ENCODE measurements at regions not wholly inside any gene's neighbourhood (a gene's known extent, or its start where the extent isn't known, plus 50 kb on each side); places are given as distances from the start of the nearest gene placed in this dataset.

DNA sequence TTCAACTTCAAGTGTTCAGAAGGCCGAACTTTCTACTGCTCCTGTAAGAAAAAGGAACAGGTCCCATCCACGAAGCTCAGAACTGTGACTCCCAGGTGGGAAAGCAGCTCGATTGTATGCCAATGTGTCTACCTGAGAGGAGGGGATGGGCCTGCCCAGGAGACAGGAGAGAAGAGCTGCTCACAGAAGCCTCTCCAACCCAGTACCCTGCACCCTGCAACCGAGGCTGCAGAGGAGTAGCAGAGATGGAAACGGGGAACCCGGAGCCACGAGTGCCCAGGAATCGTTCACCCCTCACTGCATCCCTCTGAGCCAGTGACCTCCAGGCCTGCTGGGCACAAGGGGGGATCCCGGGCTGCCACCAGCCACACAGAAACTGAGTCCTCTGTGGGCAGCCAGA lies 86.5 kb upstream of the PRR23E start:
- no peak for TF ChIP-seq EZH2 (IDR thresholded peaks at IDR 0.05; ENCODE audit: insufficient read depth, low read length)
- TF ChIP-seq, protein P1, sequence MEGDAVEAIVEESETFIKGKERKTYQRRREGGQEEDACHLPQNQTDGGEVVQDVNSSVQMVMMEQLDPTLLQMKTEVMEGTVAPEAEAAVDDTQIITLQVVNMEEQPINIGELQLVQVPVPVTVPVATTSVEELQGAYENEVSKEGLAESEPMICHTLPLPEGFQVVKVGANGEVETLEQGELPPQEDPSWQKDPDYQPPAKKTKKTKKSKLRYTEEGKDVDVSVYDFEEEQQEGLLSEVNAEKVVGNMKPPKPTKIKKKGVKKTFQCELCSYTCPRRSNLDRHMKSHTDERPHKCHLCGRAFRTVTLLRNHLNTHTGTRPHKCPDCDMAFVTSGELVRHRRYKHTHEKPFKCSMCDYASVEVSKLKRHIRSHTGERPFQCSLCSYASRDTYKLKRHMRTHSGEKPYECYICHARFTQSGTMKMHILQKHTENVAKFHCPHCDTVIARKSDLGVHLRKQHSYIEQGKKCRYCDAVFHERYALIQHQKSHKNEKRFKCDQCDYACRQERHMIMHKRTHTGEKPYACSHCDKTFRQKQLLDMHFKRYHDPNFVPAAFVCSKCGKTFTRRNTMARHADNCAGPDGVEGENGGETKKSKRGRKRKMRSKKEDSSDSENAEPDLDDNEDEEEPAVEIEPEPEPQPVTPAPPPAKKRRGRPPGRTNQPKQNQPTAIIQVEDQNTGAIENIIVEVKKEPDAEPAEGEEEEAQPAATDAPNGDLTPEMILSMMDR (IDR thresholded peaks at IDR 0.05; ENCODE audit: insufficient read depth, low read depth, low read length), result no peak
- Histone ChIP-seq H3K9ac (ENCODE audit: low read length) (no peak overlapping the region), H3K36me3 (ENCODE audit: insufficient read depth, low read length) (no peaks in the 10 kb centered on the region), H2AFZ (ENCODE audit: low read depth, low read length) (no peak overlapping the region), H3K9me3 (ENCODE audit: insufficient read depth, low read depth, low read length) (no peaks in the 10 kb centered on the region), H4K20me1 (ENCODE audit: insufficient read depth, low read length) (no peaks in the 10 kb centered on the region), H3K27me3 (ENCODE audit: insufficient read depth, low read length) (no peaks in the 10 kb centered on the region), H3K4me1 (ENCODE audit: insufficient read depth, low read length) (no peaks in the 10 kb centered on the region), H3K27ac (ENCODE audit: low read depth, low read length) (no peak overlapping the region), H3K4me3 (ENCODE audit: insufficient read depth, low read depth, low read length) (no peak overlapping the region), H3K79me2 (ENCODE audit: insufficient read depth, low read length) (no peaks in the 10 kb centered on the region), H3K4me2 (ENCODE audit: low read length) (no peak overlapping the region)
- Mint-ChIP-seq H3K4me1 (ENCODE audit: low read depth, unreplicated experiment) (no peaks in the 10 kb centered on the region), H3K27ac (ENCODE audit: unreplicated experiment) (no peak overlapping the region), H3K36me3 (ENCODE audit: low read depth, unreplicated experiment) (no peaks in the 10 kb centered on the region), H3K9me3 (ENCODE audit: unreplicated experiment) (peaks cover 12% of the 10 kb centered on the region), H3K27me3 (ENCODE audit: low read depth, unreplicated experiment) (peaks cover 26% of the 10 kb centered on the region), H3K4me3 (ENCODE audit: unreplicated experiment) (no peak overlapping the region)
- DNase-seq (ENCODE audit: low read depth), result no peak
- FAIRE-seq, result no peak

DNA sequence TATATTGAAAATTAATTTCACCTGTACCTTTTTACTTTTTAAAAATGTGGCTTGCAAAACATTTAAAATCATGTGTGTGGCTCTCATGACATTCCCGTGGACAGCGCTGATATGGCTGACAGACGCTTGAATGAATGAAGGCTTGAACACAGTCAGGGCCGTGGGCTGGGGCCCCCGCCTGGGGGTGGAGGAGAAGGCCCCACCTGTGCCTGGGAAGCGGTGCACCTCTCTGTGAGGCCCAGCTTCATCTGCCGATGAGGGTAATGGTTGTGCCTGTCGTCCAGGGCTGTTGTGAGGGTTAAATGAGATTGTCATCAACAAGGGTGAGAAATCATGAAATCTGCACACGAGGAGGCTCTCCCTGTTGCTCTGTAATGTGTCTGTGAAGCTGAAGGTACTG lies 85.9 kb upstream of the PRR23E start:
- TF ChIP-seq EZH2 (IDR thresholded peaks at IDR 0.05; ENCODE audit: insufficient read depth, low read length), result no peak
- TF ChIP-seq, protein P1 (IDR thresholded peaks at IDR 0.05; ENCODE audit: insufficient read depth, low read depth, low read length), result no peak
- Mint-ChIP-seq H3K27me3 (ENCODE audit: low read depth, unreplicated experiment) (peaks cover 24% of the 10 kb centered on the region), H3K36me3 (ENCODE audit: low read depth, unreplicated experiment) (no peaks in the 10 kb centered on the region), H3K4me3 (ENCODE audit: unreplicated experiment) (no peak overlapping the region), H3K9me3 (ENCODE audit: unreplicated experiment) (peaks cover 14% of the 10 kb centered on the region), H3K4me1 (ENCODE audit: low read depth, unreplicated experiment) (no peaks in the 10 kb centered on the region), H3K27ac (ENCODE audit: unreplicated experiment) (no peak overlapping the region)
- no peaks in the 10 kb centered on the region for H3K9me3 ChIP-seq (ENCODE audit: insufficient read depth, low read depth, low read length)
- H3K4me3 ChIP-seq (ENCODE audit: insufficient read depth, low read depth, low read length), result no peak overlapping the region
- no peak for FAIRE-seq
- no peak for DNase-seq (ENCODE audit: low read depth)
- H3K27me3 ChIP-seq (ENCODE audit: insufficient read depth, low read length), result no peaks in the 10 kb centered on the region
- H3K36me3 ChIP-seq (ENCODE audit: insufficient read depth, low read length), result no peaks in the 10 kb centered on the region
- no peaks in the 10 kb centered on the region for H3K4me1 ChIP-seq (ENCODE audit: insufficient read depth, low read length)
- no peak overlapping the region for H3K9ac ChIP-seq (ENCODE audit: low read length)
- H3K27ac ChIP-seq (ENCODE audit: low read depth, low read length), result no peak overlapping the region
- no peaks in the 10 kb centered on the region for H3K79me2 ChIP-seq (ENCODE audit: insufficient read depth, low read length)
- H3K4me2 ChIP-seq (ENCODE audit: low read length), result no peak overlapping the region
- H4K20me1 ChIP-seq (ENCODE audit: insufficient read depth, low read length), result no peaks in the 10 kb centered on the region
- no peak overlapping the region for H2AFZ ChIP-seq (ENCODE audit: low read depth, low read length)

DNA sequence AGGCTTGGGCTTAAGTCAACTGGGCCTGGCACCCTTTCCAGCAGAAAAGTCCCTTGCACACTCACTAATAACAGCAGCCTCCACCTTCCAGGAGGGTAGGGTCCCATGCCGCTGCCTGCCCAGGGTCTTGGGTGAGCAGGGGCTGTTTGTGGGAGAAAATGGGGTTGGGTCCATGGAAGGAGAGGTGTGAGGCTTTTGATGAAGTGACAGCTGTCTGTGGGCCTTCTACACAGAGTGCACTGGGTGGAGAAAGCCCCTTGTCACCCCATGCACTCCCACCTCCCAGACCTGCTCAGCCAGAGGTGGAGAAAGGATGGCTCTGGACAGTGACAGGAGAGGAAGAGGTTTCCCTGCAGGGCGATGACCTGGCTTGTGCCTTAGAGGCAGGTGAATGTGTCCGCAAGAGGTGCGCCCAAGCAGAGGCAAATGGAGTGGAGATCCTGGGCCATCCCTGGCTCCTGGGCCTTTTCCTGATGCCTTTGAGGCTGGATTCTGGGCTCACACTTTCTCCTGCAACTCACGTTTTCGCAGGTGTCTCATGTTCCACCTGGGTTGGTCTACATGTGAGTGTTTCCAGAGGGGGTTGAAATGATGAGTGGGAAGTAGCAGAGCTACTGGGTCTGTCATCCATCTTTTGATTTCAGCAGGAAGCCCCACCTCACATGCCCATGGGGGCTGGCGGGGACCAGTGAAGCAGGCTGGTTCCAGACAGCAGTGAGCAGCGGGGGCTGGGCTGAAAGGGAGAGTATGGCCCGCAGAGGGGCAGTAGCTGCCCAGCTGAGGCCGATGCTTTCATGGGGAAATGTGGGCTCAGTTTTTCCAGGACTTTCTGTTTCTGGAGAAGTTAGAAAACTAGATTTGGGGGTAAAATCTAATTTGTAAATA lies 85.2 kb upstream of the PRR23E start:
- peaks cover 20% of the 10 kb centered on the region for H3K27me3 Mint-ChIP-seq (ENCODE audit: low read depth, unreplicated experiment)
- no peaks in the 10 kb centered on the region for H3K4me1 Mint-ChIP-seq (ENCODE audit: low read depth, unreplicated experiment)
- FAIRE-seq, result no peak
- H3K79me2 ChIP-seq (ENCODE audit: insufficient read depth, low read length), result no peaks in the 10 kb centered on the region
- H3K4me2 ChIP-seq (ENCODE audit: low read length), result no peak overlapping the region
- no peak overlapping the region for H3K4me3 ChIP-seq (ENCODE audit: insufficient read depth, low read depth, low read length)
- no peak for DNase-seq (ENCODE audit: low read depth)
- peaks cover 5% of the 10 kb centered on the region for H3K9me3 ChIP-seq (ENCODE audit: insufficient read depth, low read depth, low read length)
- no peaks in the 10 kb centered on the region for H3K36me3 ChIP-seq (ENCODE audit: insufficient read depth, low read length)
- H3K4me1 ChIP-seq (ENCODE audit: insufficient read depth, low read length), result no peaks in the 10 kb centered on the region
- no peak overlapping the region for H2AFZ ChIP-seq (ENCODE audit: low read depth, low read length)
- TF ChIP-seq, protein P1 (IDR thresholded peaks at IDR 0.05; ENCODE audit: insufficient read depth, low read depth, low read length), result no peak
- TF ChIP-seq EZH2 (IDR thresholded peaks at IDR 0.05; ENCODE audit: insufficient read depth, low read length), result no peak
- no peak overlapping the region for H3K27ac Mint-ChIP-seq (ENCODE audit: unreplicated experiment)
- peaks cover 21% of the 10 kb centered on the region for H3K9me3 Mint-ChIP-seq (ENCODE audit: unreplicated experiment)
- no peak overlapping the region for H3K9ac ChIP-seq (ENCODE audit: low read length)
- H3K27me3 ChIP-seq (ENCODE audit: insufficient read depth, low read length), result no peaks in the 10 kb centered on the region
- H3K4me3 Mint-ChIP-seq (ENCODE audit: unreplicated experiment), result no peak overlapping the region
- no peak overlapping the region for H3K27ac ChIP-seq (ENCODE audit: low read depth, low read length)
- no peaks in the 10 kb centered on the region for H4K20me1 ChIP-seq (ENCODE audit: insufficient read depth, low read length)
- H3K36me3 Mint-ChIP-seq (ENCODE audit: low read depth, unreplicated experiment), result no peaks in the 10 kb centered on the region

All from astrocyte (in vitro differentiated cells and primary cell).